Glutamatergic neuron (in vitro differentiated cells): ENCODE measurements at regions not wholly inside any gene's neighbourhood (a gene's known extent, or its start where the extent isn't known, plus 50 kb on each side); places are given as distances from the start of the nearest gene placed in this dataset.

Experiments
- DNase-seq: peaks from one replicate; pipeline ENCODE4 v3.0.0; 2022
- H3K27ac Mint-ChIP-seq: one replicate; pipeline ENCODE4 v1.8.0; 2020; ENCODE audit warnings: mild to moderate bottlenecking, mixed read lengths, inconsistent platforms; ENCODE audit not compliant: unreplicated experiment
- H3K27me3 Mint-ChIP-seq: one replicate; pipeline ENCODE4 v1.8.0; 2020; ENCODE audit warnings: mild to moderate bottlenecking, moderate library complexity, mixed read lengths, inconsistent platforms; ENCODE audit not compliant: unreplicated experiment
- H3K36me3 Mint-ChIP-seq: one replicate; pipeline ENCODE4 v1.8.0; 2020; ENCODE audit warnings: mild to moderate bottlenecking, mixed read lengths, inconsistent platforms; ENCODE audit not compliant: unreplicated experiment
- H3K4me1 Mint-ChIP-seq: one replicate; pipeline ENCODE4 v1.8.0; 2020; ENCODE audit warnings: mild to moderate bottlenecking, low read depth, mixed read lengths, inconsistent platforms; ENCODE audit not compliant: unreplicated experiment
- H3K4me3 Mint-ChIP-seq: one replicate; pipeline ENCODE4 v1.8.0; 2020; ENCODE audit warnings: mild to moderate bottlenecking, mixed read lengths, inconsistent platforms; ENCODE audit not compliant: unreplicated experiment
- H3K9me3 Mint-ChIP-seq: one replicate; pipeline ENCODE4 v1.8.0; 2020; ENCODE audit warnings: mild to moderate bottlenecking, moderate library complexity, mixed read lengths, inconsistent platforms; ENCODE audit not compliant: unreplicated experiment
- TF ChIP-seq, protein P1 (sequence below): fragments of 200-600 bp; sonication (generic); IDR thresholded peaks from one replicate; pipeline ENCODE4 v1.5.0; 2021; ENCODE audit not compliant: partially characterized antibody, unreplicated experiment

DNA sequence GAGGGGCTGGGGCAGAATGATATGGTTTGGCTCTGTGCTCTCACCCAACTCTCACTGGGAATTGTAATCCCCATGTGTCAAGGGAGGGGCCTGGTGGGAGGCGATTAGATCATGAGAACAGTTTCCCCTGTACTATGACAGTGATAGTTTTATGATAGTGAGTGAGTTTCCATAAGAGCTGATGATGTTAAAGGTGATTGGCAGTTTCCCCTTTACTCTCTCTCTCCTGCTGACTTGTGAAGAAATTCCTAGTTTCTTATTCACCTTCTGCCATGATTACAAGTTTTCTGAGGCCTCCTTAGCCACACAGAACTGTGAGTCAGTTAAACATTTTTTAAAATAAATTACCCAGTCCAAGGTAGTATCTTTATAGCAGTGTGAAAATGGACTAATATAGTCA is 120.4 kb upstream of the CDH9 start:
- Mint-ChIP-seq H3K36me3 (peaks cover 16% of the 10 kb centered on the region), H3K27me3 (peaks cover 3% of the 10 kb centered on the region), H3K4me1 (no peaks in the 10 kb centered on the region), H3K9me3 (no peaks in the 10 kb centered on the region), H3K27ac (peak overlapping the region; percentile 22), H3K4me3 (no peak overlapping the region)
- TF ChIP-seq, protein P1, sequence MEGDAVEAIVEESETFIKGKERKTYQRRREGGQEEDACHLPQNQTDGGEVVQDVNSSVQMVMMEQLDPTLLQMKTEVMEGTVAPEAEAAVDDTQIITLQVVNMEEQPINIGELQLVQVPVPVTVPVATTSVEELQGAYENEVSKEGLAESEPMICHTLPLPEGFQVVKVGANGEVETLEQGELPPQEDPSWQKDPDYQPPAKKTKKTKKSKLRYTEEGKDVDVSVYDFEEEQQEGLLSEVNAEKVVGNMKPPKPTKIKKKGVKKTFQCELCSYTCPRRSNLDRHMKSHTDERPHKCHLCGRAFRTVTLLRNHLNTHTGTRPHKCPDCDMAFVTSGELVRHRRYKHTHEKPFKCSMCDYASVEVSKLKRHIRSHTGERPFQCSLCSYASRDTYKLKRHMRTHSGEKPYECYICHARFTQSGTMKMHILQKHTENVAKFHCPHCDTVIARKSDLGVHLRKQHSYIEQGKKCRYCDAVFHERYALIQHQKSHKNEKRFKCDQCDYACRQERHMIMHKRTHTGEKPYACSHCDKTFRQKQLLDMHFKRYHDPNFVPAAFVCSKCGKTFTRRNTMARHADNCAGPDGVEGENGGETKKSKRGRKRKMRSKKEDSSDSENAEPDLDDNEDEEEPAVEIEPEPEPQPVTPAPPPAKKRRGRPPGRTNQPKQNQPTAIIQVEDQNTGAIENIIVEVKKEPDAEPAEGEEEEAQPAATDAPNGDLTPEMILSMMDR, result no peak
- DNase-seq, result no peak

DNA sequence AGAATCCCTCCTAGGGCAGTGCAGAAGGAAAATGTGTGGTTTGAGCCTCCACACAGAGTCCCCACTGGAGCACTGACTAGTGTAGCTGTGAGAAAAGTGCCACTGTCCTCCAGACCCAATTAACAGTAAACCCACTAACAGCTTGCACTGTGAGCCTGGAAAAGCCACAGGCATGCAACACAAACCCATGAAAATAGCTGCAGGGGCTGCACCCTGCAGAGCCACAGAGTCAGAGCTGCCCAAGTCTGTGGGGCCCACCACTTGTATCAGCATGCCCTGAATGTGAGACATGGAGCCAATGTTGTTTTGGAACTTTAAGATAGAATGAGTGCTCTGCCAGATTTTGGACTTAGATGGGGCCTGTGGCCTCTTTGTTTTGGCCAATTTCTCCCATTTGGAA is 119.8 kb upstream of the CDH9 start:
- no peak overlapping the region for H3K4me3 Mint-ChIP-seq
- H3K27me3 Mint-ChIP-seq, result peaks cover 3% of the 10 kb centered on the region
- no peaks in the 10 kb centered on the region for H3K4me1 Mint-ChIP-seq
- peaks cover 16% of the 10 kb centered on the region for H3K36me3 Mint-ChIP-seq
- TF ChIP-seq, protein P1, result no peak
- no peaks in the 10 kb centered on the region for H3K9me3 Mint-ChIP-seq
- no peak overlapping the region for H3K27ac Mint-ChIP-seq
- no peak for DNase-seq

DNA sequence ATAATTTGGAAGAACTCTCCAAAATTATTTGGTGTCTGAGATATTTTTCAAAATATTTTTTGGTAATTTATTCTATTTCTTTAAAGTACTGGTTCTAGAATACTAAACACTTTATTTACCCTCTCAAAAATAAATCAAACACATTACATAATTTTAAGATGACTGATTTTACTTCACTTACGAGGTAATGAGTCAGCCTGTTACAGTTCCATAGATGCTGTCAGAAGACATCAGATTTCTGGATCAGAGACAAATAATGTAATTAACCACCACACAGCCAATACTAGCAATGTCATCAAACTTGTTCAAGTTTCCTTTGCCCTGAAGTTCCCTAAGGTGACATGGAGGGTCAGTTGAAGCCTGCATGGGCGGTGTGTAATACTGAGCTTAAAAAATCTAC is 106.1 kb upstream of the CDH9 start:
- DNase-seq, result no peak
- no peaks in the 10 kb centered on the region for H3K9me3 Mint-ChIP-seq
- no peaks in the 10 kb centered on the region for H3K27me3 Mint-ChIP-seq
- H3K36me3 Mint-ChIP-seq, result no peaks in the 10 kb centered on the region
- no peaks in the 10 kb centered on the region for H3K4me1 Mint-ChIP-seq
- no peak overlapping the region for H3K4me3 Mint-ChIP-seq
- H3K27ac Mint-ChIP-seq, result no peak overlapping the region
- TF ChIP-seq, protein P1, result no peak

DNA sequence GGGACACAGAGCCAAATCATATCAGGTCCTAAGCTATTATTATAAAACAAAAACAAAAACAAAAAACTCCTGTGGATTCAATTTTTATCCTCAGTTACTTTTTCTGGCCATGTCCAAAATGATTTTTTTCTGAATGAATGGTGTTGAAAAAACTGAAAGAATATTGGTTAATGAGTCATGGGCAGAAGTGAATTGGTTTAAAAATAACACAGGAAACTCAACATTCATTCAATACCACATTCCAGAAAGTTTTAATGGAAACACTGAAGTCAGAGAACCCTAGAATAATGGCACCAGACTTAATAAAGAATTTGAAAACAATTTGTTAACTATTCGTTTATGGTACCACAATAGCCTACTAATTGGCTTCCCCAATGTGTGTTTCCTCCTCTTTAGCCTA is 102.4 kb upstream of the CDH9 start:
- no peak overlapping the region for H3K27ac Mint-ChIP-seq
- no peak overlapping the region for H3K4me3 Mint-ChIP-seq
- no peak for DNase-seq

DNA sequence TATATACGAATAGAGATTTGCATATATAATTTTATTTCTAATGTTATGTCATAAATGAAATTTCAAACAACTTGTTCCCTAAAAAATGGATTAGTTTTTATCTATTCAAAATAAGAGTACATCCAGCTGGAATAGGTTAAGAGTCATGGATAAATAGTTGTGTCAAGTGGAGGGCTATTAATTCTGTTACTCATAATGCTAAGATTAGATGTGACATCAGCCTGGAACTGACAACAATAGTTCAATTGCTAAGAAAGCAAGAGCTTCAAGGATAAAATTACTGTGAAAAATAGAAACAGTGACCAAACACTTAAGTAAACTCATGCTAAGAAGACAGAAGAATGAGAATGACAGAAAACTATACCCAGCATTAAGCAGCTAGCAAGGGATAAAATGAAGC is 92.2 kb upstream of the CDH9 start:
- Mint-ChIP-seq H3K4me3 (no peak overlapping the region), H3K27me3 (no peaks in the 10 kb centered on the region), H3K4me1 (no peaks in the 10 kb centered on the region), H3K36me3 (peaks cover 2% of the 10 kb centered on the region), H3K9me3 (no peaks in the 10 kb centered on the region), H3K27ac (no peak overlapping the region)
- DNase-seq, result no peak
- TF ChIP-seq, protein P1, result no peak

More for the DNA sequence above, 102.4 kb upstream of the CDH9 start:
- no peaks in the 10 kb centered on the region for H3K4me1 Mint-ChIP-seq
- TF ChIP-seq, protein P1, result no peak
- H3K9me3 Mint-ChIP-seq, result no peaks in the 10 kb centered on the region
- H3K36me3 Mint-ChIP-seq, result peaks cover 8% of the 10 kb centered on the region
- H3K27me3 Mint-ChIP-seq, result peaks cover 4% of the 10 kb centered on the region
